Peyer's patch (tissue), 4 donors: ENCODE measurements at regions not wholly inside any gene's neighbourhood (a gene's known extent, or its start where the extent isn't known, plus 50 kb on each side); places are given as distances from the start of the nearest gene placed in this dataset.

Source experiments
- DNase-seq, 3 donors: peaks; one replicate each; pipeline ENCODE4 v3.0.0-alpha.2; 2017 to 2019
- H3K27ac ChIP-seq, 4 donors: fragments of 200-600 bp; sonication (generic); one replicate each; pipeline ENCODE4 v1.5.1; 2016 to 2019
- H3K27me3 ChIP-seq, 2 donors: fragments of 200-600 bp; sonication (generic); one replicate each; pipeline ENCODE4 v1.5.1; 2019
- H3K36me3 ChIP-seq, 3 donors: fragments of 200-600 bp; sonication (generic); one replicate each; pipeline ENCODE4 v1.5.1; 2016 to 2019
- H3K4me1 ChIP-seq, 4 donors: fragments of 200-600 bp; sonication (generic); one replicate each; pipeline ENCODE4 v1.5.1; 2016 to 2019
- H3K4me3 ChIP-seq, 4 donors: fragments of 200-600 bp; sonication (generic); 1 replicate in 3 of 4; 2 replicates in 1 of 4; pipeline ENCODE4 v1.5.1; 2016 to 2019; ENCODE audit warnings: mild to moderate bottlenecking in 1 of 4
- H3K9me3 ChIP-seq, 4 donors: fragments of 200-600 bp; sonication (generic); one replicate each; pipeline ENCODE4 v1.5.1; 2016 to 2019; ENCODE audit warnings: mild to moderate bottlenecking in 1 of 4
- CTCF ChIP-seq, 6 experiments: fragments of 450-650 bp in 4 of 6; fragments of 200-600 bp in 2 of 6; sonication (generic) in 1 of 6; IDR thresholded peaks; one replicate each; pipeline ENCODE4 v1.5.1; 2017 to 2019; ENCODE audit warnings: antibody characterized with exemption in 6 of 6, mild to moderate bottlenecking in 3 of 6, moderate library complexity in 1 of 6
- POLR2A ChIP-seq, 2 donors: fragments of 450-650 bp; IDR thresholded peaks; one replicate each; pipeline ENCODE4 v1.5.1; 2017; ENCODE audit warnings: antibody characterized with exemption in 2 of 2, mild to moderate bottlenecking in 2 of 2, moderate library complexity in 2 of 2

- H3K27ac ChIP-seq, result no peak overlapping the region
- H3K27me3 ChIP-seq, result no peaks in the 10 kb centered on the region
- TF ChIP-seq CTCF (IDR thresholded peaks at IDR 0.05), result no peak
- TF ChIP-seq POLR2A (IDR thresholded peaks at IDR 0.05), result no peak
- no peaks in the 10 kb centered on the region for H3K36me3 ChIP-seq
- no peaks in the 10 kb centered on the region for H3K4me1 ChIP-seq
- H3K4me3 ChIP-seq, result no peak overlapping the region
- H3K9me3 ChIP-seq, result no peaks in the 10 kb centered on the region
- DNase-seq, result no peak
These were observed 146.7 kb upstream of the CST7 start for GRCh38 chr20:24802286-24802820.

GRCh38 chr20:24804481-24805206 lies 144.4 kb upstream of the CST7 start:
- Histone ChIP-seq H3K9me3 (no peaks in the 10 kb centered on the region), H3K27ac (no peak overlapping the region), H3K27me3 (no peaks in the 10 kb centered on the region), H3K4me1 (no peaks in the 10 kb centered on the region), H3K36me3 (no peaks in the 10 kb centered on the region), H3K4me3 (no peak overlapping the region)
- no peak for DNase-seq
- TF ChIP-seq CTCF (IDR thresholded peaks at IDR 0.05) (no peak), POLR2A (IDR thresholded peaks at IDR 0.05) (no peak)

GRCh38 chr20:24805456-24806238 lies 143.4 kb upstream of the CST7 start:
- no peaks in the 10 kb centered on the region for H3K27me3 ChIP-seq
- H3K27ac ChIP-seq, result no peak overlapping the region
- TF ChIP-seq CTCF (IDR thresholded peaks at IDR 0.05), result no peak
- no peak for TF ChIP-seq POLR2A (IDR thresholded peaks at IDR 0.05)
- DNase-seq, result no peak
- no peaks in the 10 kb centered on the region for H3K4me1 ChIP-seq
- no peak overlapping the region for H3K4me3 ChIP-seq
- H3K9me3 ChIP-seq, result no peaks in the 10 kb centered on the region
- H3K36me3 ChIP-seq, result no peaks in the 10 kb centered on the region

GRCh38 chr20:24806705-24807676 lies 142.1 kb upstream of the CST7 start:
- Histone ChIP-seq H3K4me1 (no peaks in the 10 kb centered on the region), H3K27ac (no peak overlapping the region), H3K36me3 (no peaks in the 10 kb centered on the region), H3K9me3 (no peaks in the 10 kb centered on the region), H3K27me3 (no peaks in the 10 kb centered on the region), H3K4me3 (no peak overlapping the region)
- TF ChIP-seq CTCF (IDR thresholded peaks at IDR 0.05) (no peak), POLR2A (IDR thresholded peaks at IDR 0.05) (no peak)
- DNase-seq, result no peak

- no peak for DNase-seq
- H3K36me3 ChIP-seq, result no peaks in the 10 kb centered on the region
- H3K9me3 ChIP-seq, result no peaks in the 10 kb centered on the region
- TF ChIP-seq POLR2A (IDR thresholded peaks at IDR 0.05), result no peak
- TF ChIP-seq CTCF (IDR thresholded peaks at IDR 0.05), result no peak
- no peaks in the 10 kb centered on the region for H3K27me3 ChIP-seq
- H3K27ac ChIP-seq, result no peak overlapping the region
- no peak overlapping the region for H3K4me3 ChIP-seq
- H3K4me1 ChIP-seq, result no peaks in the 10 kb centered on the region
These were observed 140.5 kb upstream of the CST7 start for GRCh38 chr20:24808616-24809015.
